ENCODE measurements at regions not wholly inside any gene's neighbourhood (a gene's known extent, or its start where the extent isn't known, plus 50 kb on each side); places are given as distances from the start of the nearest gene placed in this dataset.

DNA sequence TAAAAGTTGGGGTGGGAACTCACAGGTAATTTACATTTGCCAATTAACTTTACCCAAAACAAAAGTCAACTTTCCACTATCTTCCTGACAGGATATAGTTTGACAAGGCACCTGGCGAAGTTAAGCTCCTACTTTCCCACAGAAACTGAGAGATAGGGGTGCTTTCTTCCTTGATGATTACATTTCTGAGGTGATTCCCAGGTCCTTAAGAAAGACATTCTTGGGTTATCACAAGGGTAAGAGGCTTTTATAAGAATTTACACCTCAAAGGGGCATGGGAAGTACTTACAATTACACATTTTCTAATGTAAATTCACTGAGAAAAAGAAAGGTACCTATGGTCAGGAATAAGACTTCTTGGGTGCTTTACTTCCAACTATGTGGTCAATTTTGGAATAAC lies 660.9 kb upstream of the MGAT4C start:
- Histone ChIP-seq H3K27me3 (ENCODE audit: control insufficient read depth in 1 of 2, insufficient read depth in 2 of 2, low read length in 2 of 2) (no peaks in the 10 kb centered on the region), H3K27ac (ENCODE audit: low read depth in 1 of 2, low read length in 2 of 2) (no peak overlapping the region), H3K4me3 (ENCODE audit: low read length) (no peak overlapping the region), H3K9me3 (ENCODE audit: control insufficient read depth in 1 of 2, insufficient read depth in 1 of 2, low read length in 2 of 2) (peaks cover 0 to 6% of the 10 kb centered on the region in 2 experiments), H3K36me3 (ENCODE audit: insufficient read depth, low read length) (no peaks in the 10 kb centered on the region), H3K4me1 (ENCODE audit: insufficient read depth, low read length) (no peaks in the 10 kb centered on the region)
- Mint-ChIP-seq H3K36me3 (ENCODE audit: low read depth) (no peaks in the 10 kb centered on the region), H3K4me3 (no peak overlapping the region), H3K27ac (no peak overlapping the region), H3K27me3 (no peaks in the 10 kb centered on the region), H3K9me3 (peaks cover 2% of the 10 kb centered on the region), H3K4me1 (ENCODE audit: low read depth) (no peaks in the 10 kb centered on the region)
- intact Hi-C loops (cut with DNase I, micrococcal nuclease), result no loop called here
- ChIA-PET POLR2A (no interaction called here), CTCF (no interaction called here)
- TF ChIP-seq, protein P1, sequence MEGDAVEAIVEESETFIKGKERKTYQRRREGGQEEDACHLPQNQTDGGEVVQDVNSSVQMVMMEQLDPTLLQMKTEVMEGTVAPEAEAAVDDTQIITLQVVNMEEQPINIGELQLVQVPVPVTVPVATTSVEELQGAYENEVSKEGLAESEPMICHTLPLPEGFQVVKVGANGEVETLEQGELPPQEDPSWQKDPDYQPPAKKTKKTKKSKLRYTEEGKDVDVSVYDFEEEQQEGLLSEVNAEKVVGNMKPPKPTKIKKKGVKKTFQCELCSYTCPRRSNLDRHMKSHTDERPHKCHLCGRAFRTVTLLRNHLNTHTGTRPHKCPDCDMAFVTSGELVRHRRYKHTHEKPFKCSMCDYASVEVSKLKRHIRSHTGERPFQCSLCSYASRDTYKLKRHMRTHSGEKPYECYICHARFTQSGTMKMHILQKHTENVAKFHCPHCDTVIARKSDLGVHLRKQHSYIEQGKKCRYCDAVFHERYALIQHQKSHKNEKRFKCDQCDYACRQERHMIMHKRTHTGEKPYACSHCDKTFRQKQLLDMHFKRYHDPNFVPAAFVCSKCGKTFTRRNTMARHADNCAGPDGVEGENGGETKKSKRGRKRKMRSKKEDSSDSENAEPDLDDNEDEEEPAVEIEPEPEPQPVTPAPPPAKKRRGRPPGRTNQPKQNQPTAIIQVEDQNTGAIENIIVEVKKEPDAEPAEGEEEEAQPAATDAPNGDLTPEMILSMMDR (IDR thresholded peaks at IDR 0.05), result no peak
- ATAC-seq (ENCODE audit: poor library complexity) (no peak), DNase-seq (no peak)

DNA sequence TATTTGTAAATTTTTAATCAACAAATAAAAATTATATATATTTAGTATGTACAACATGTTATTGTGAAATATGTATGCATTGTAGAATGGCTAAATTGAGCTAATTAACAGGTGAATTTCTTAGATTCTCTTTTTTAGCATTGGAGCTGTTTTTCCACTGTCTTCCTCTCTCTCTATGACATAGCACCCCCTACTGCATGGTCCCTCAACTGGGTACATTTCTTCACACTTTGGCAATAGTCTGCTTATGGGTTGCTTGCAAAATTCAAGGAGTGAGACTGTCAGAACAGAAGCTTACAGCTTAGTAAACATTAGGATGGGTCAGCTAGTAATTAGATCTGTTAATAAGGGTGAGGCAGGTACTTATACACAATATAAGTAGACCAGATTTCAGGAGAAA lies 658.5 kb upstream of the MGAT4C start:
- H3K4me3 ChIP-seq (ENCODE audit: low read length), result no peak overlapping the region
- Mint-ChIP-seq H3K4me3 (no peak overlapping the region), H3K27me3 (no peaks in the 10 kb centered on the region), H3K9me3 (peaks cover 8% of the 10 kb centered on the region), H3K36me3 (ENCODE audit: low read depth) (no peaks in the 10 kb centered on the region), H3K27ac (no peak overlapping the region), H3K4me1 (ENCODE audit: low read depth) (no peaks in the 10 kb centered on the region)
- no peaks in the 10 kb centered on the region for H3K36me3 ChIP-seq (ENCODE audit: insufficient read depth, low read length)
- ATAC-seq (ENCODE audit: poor library complexity) (no peak), DNase-seq (no peak)
- H3K27ac ChIP-seq (ENCODE audit: low read depth in 1 of 2, low read length in 2 of 2), result no peak overlapping the region
- H3K27me3 ChIP-seq (ENCODE audit: control insufficient read depth in 1 of 2, insufficient read depth in 2 of 2, low read length in 2 of 2), result no peaks in the 10 kb centered on the region
- TF ChIP-seq, protein P1 (IDR thresholded peaks at IDR 0.05), result no peak
- POLR2A ChIA-PET, result no interaction called here
- CTCF ChIA-PET, result no interaction called here
- H3K9me3 ChIP-seq (ENCODE audit: control insufficient read depth in 1 of 2, insufficient read depth in 1 of 2, low read length in 2 of 2), result peaks cover 0 to 8% of the 10 kb centered on the region in 2 experiments
- no peaks in the 10 kb centered on the region for H3K4me1 ChIP-seq (ENCODE audit: insufficient read depth, low read length)
- intact Hi-C loops (cut with DNase I, micrococcal nuclease), result no loop called here

DNA sequence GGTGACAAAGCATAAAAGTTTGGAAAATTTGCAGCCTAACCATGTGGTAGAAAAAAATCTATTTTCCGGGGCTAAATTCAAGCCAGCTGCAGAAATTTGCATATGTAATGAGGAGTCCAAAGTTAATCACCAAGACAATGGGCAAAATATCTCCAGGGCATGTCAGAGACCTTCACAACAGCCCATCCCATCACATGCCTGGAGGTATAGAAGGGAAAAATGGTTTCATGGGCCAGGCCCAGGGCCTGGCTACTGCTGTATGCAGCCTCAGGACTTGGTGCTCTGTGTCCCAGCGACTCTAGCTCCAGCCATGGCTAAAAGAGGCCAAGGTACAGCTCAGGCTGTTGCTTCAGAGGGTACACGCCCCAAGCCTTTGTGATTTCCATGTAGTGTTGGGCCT lies 655.8 kb upstream of the MGAT4C start:
- intact Hi-C loops (cut with DNase I, micrococcal nuclease), result no loop called here
- Mint-ChIP-seq H3K9me3 (peaks cover 6% of the 10 kb centered on the region), H3K36me3 (ENCODE audit: low read depth) (no peaks in the 10 kb centered on the region), H3K27ac (no peak overlapping the region), H3K4me1 (ENCODE audit: low read depth) (no peaks in the 10 kb centered on the region), H3K4me3 (no peak overlapping the region), H3K27me3 (no peaks in the 10 kb centered on the region)
- Histone ChIP-seq H3K27ac (ENCODE audit: low read depth in 1 of 2, low read length in 2 of 2) (no peak overlapping the region), H3K9me3 (ENCODE audit: control insufficient read depth in 1 of 2, insufficient read depth in 1 of 2, low read length in 2 of 2) (peaks cover 0 to 8% of the 10 kb centered on the region in 2 experiments), H3K4me1 (ENCODE audit: insufficient read depth, low read length) (no peaks in the 10 kb centered on the region), H3K27me3 (ENCODE audit: control insufficient read depth in 1 of 2, insufficient read depth in 2 of 2, low read length in 2 of 2) (no peaks in the 10 kb centered on the region), H3K36me3 (ENCODE audit: insufficient read depth, low read length) (no peaks in the 10 kb centered on the region), H3K4me3 (ENCODE audit: low read length) (no peak overlapping the region)
- ChIA-PET POLR2A (no interaction called here), CTCF (no interaction called here)
- no peak for ATAC-seq (ENCODE audit: poor library complexity)
- DNase-seq, result no peak
- TF ChIP-seq, protein P1 (IDR thresholded peaks at IDR 0.05), result no peak

Measured in CD4-positive, alpha-beta T cell (primary cell).